ENCODE measurements at regions not wholly inside any gene's neighbourhood (a gene's known extent, or its start where the extent isn't known, plus 50 kb on each side); places are given as distances from the start of the nearest gene placed in this dataset.
"Not testable (repeated sequence)": the region's sequence is repeated elsewhere in the genome, so short reads cannot be mapped to it uniquely, and the experiment has no call there.

DNA sequence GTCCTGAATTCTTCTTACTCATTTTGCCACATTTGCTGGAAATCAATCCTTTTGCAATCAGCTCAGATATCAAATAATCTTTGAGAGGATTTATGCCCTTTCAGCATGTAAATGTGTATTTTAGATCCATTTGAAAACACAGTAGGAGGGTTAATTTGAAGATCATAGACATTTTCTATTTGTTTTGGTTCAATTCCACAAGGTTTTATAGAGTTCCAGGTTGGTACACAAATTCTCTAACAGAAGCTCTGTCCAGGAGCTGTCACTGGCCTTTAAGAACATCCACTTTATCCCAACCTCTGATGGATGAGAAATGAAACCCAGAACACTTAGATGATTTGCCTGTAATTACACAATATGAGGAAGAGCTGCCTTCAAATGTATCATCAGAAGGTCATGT lies 157.3 kb upstream of the CHAC2 start:
- no peak overlapping the region for H3K9ac ChIP-seq
- H3K27ac ChIP-seq = no peak overlapping the region
- H3K4me2 ChIP-seq = no peak overlapping the region
- no peaks in the 10 kb centered on the region for H3K27me3 ChIP-seq
- H3K4me1 ChIP-seq = no peaks in the 10 kb centered on the region
- H4K20me1 ChIP-seq = no peaks in the 10 kb centered on the region
- H3K4me3 ChIP-seq = no peak overlapping the region
- H3K9me3 ChIP-seq (replicated peaks in 1 of 11) = no peaks in the 10 kb centered on the region
- H3K36me3 ChIP-seq = no peaks in the 10 kb centered on the region
- TF ChIP-seq Cebpa-rat (IDR thresholded peaks at IDR 0.05) = no peak

DNA sequence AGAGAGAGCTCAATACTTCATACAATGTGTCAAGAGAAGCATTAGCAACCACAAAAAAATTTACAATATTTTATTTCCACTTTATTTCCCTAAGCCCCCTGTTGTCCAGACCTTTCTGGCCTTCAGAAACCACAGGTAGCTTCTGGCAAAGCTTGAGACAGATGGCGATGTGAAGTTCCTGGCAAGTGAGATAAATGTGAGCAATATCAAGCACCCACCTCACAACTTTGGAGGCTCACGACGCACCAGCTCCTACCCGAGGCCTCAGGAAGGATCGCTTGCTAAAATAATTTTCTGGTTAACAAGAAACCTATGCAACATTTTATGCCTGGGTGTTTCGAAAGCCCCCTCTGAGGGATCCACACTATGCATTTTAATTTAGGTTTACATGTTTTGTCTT lies 158.1 kb upstream of the CHAC2 start:
- H4K20me1 ChIP-seq = no peaks in the 10 kb centered on the region
- no peak overlapping the region for H3K4me3 ChIP-seq
- H3K27ac ChIP-seq = no peak overlapping the region
- no peaks in the 10 kb centered on the region for H3K9me3 ChIP-seq (replicated peaks in 1 of 11)
- no peak overlapping the region for H3K9ac ChIP-seq
- H3K27me3 ChIP-seq = no peaks in the 10 kb centered on the region
- no peaks in the 10 kb centered on the region for H3K4me1 ChIP-seq
- no peak overlapping the region for H3K4me2 ChIP-seq
- H3K36me3 ChIP-seq = no peaks in the 10 kb centered on the region
- TF ChIP-seq Cebpa-rat (IDR thresholded peaks at IDR 0.05) = no peak

DNA sequence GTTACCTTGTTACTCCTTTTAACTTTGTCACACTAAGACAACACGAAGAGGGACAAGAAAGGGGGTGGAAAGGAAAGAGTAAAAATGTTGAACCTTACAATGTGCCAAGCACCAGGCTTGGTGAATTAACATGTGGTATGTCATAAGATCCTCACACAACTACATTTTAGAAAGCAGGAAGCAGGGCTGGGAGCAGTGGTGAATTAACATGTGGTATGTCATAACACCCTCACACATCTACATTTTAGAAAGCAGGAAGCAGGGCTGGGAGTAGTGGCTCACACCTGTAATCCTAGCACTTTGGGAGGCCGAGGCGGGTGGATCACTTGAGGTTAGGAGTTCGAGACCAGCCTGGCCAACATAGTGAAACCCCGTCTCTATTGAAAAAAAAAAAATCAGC lies 159.3 kb upstream of the CHAC2 start:
- Histone ChIP-seq H3K4me1 (no peaks in the 10 kb centered on the region), H3K4me2 (no peak overlapping the region), H3K4me3 (no peak overlapping the region), H4K20me1 (no peaks in the 10 kb centered on the region), H3K27me3 (no peaks in the 10 kb centered on the region), H3K9ac (no peak overlapping the region), H3K36me3 (no peaks in the 10 kb centered on the region), H3K9me3 (replicated peaks in 1 of 11) (no peaks in the 10 kb centered on the region), H3K27ac (no peak overlapping the region)
- TF ChIP-seq Cebpa-rat (IDR thresholded peaks at IDR 0.05) = no peak

DNA sequence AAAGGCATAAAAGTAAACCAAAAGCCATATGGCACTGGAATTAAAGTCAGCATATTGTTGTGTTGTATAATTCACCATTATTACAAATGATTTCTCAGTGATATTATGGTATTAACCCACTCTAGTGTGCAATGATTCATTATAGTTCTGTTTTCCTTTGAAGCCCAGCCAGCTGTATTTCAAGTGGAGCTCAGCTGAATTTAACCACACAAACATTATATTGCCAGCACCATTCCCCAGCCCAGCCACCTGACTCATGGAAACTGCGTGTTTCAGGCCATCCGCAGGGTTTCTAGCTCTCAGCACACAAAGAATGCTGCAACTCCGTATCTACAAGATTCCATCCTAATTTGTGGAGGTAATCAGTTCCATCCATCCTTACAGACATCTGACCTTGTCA lies 166.8 kb upstream of the CHAC2 start:
- no peaks in the 10 kb centered on the region for H3K36me3 ChIP-seq
- H3K9ac ChIP-seq = no peak overlapping the region
- H3K4me1 ChIP-seq = no peaks in the 10 kb centered on the region
- no peak overlapping the region for H3K4me2 ChIP-seq
- no peaks in the 10 kb centered on the region for H4K20me1 ChIP-seq
- H3K9me3 ChIP-seq (replicated peaks in 1 of 11) = no peaks in the 10 kb centered on the region
- no peak overlapping the region for H3K4me3 ChIP-seq
- H3K27me3 ChIP-seq = no peaks in the 10 kb centered on the region
- no peak for TF ChIP-seq Cebpa-rat (IDR thresholded peaks at IDR 0.05)
- H3K27ac ChIP-seq = no peak overlapping the region

DNA sequence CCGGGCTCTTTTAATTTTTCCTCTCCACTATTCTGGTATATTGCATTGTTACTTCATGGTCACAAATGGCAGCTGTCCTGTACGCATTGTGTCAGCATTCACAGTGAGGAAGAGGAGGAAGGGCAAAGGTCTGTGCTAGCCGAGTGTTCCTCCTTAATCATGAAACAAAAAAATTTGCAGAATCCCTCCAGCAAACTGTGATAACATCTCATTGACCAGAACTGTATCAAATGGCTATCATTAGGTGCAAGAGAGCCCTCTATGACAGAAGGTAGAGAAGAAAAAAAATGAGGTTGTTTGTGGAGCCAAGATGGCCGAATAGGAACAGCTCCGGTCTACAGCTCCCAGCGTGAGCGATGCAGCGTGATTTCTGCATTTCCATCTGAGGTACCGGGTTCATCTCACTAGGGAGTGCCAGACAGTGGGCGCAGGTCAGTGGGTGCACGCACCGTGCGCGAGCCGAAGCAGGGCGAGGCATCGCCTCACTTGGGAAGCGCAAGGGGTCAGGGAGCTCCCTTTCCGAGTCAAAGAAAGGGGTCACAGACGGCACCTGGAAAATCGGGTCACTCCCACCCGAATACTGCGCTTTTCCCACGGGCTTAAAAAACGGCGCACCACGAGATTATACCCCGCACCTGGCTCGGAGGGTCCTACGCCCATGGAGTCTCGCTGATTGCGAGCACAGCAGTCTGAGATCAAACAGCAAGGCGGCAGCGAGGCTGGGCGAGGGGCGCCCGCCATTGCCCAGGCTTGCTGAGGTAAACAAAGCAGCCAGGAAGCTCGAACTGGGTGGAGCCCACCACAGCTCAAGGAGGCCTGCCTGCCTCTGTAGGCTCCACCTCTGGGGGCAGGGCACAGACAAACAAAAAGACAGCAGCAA lies 180.6 kb upstream of the CHAC2 start:
- H3K4me3 ChIP-seq; H3K9ac ChIP-seq; H3K27me3 ChIP-seq; H3K27ac ChIP-seq; H3K36me3 ChIP-seq; H3K4me2 ChIP-seq; H3K9me3 ChIP-seq (replicated peaks in 1 of 11); H4K20me1 ChIP-seq; H3K4me1 ChIP-seq: not testable (repeated sequence)

DNA sequence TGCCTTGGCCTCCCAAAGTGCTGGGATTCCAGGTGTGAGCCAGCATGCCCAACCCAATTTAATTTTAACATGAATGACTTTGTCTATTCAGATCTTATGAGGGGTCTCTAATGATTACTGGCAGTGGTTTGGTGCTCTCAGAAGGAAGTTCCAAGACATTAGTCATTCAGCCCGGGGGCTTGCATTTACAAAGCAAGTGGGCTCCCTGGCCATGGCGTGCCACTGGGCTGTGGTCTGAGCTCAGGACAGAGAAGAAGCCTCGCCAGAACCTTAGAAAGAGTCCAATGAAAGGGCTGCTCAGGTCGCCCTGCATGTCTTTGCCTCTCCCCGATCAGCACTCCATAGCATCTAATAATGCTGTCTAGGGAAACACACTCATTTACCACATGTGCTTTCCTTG lies 182.6 kb upstream of the CHAC2 start:
- H3K27me3 ChIP-seq = no peaks in the 10 kb centered on the region
- H3K4me2 ChIP-seq = no peak overlapping the region
- no peak for TF ChIP-seq Cebpa-rat (IDR thresholded peaks at IDR 0.05)
- H3K36me3 ChIP-seq = no peaks in the 10 kb centered on the region
- H4K20me1 ChIP-seq = no peaks in the 10 kb centered on the region
- no peak overlapping the region for H3K4me3 ChIP-seq
- H3K4me1 ChIP-seq = no peaks in the 10 kb centered on the region
- no peaks in the 10 kb centered on the region for H3K9me3 ChIP-seq (replicated peaks in 1 of 11)
- H3K9ac ChIP-seq = no peak overlapping the region
- no peak overlapping the region for H3K27ac ChIP-seq

DNA sequence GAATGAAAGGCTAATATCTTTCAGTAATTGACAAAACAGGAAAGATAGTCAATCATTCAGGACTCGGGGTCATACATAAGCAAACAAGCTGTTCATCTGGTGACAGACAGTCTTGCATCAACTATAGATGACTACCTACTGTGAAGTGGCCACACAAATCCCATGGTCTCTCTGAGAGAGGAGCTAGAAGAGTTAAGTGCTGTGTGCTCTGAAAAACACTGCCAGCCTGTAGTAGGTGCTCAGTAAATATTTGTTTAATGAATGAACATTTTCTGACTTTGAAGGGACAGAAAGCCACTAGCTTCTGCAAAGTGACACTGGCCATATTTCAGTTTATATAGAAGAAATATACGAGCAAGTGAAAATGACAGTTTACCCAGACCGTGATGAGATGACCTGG lies 184.0 kb upstream of the CHAC2 start:
- H4K20me1 ChIP-seq = no peaks in the 10 kb centered on the region
- H3K27me3 ChIP-seq = no peaks in the 10 kb centered on the region
- H3K4me3 ChIP-seq = no peak overlapping the region
- H3K4me1 ChIP-seq = no peaks in the 10 kb centered on the region
- no peak overlapping the region for H3K27ac ChIP-seq
- H3K4me2 ChIP-seq = no peak overlapping the region
- H3K9ac ChIP-seq = no peak overlapping the region
- TF ChIP-seq Cebpa-rat (IDR thresholded peaks at IDR 0.05) = no peak
- no peaks in the 10 kb centered on the region for H3K36me3 ChIP-seq
- no peaks in the 10 kb centered on the region for H3K9me3 ChIP-seq (replicated peaks in 1 of 11)

DNA sequence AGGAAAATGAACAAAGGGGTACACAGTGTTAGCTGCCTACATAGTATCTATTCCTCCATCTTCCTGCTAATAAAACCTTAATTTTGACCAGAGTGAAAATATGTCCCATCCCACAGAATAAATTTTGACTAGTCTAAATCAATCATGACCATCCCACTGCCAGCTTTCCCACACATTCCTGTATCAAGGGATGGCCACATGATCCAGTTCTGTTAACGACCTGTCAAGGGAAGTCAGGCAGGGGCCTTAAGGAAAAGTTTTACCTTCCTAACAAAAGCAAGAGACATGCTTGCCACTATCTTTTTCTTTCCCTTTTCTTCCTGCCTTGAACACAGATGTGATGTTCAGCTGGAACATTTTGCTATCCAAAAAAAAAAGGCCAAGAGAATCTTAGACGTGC lies 185.0 kb upstream of the CHAC2 start:
- Histone ChIP-seq H4K20me1 (no peaks in the 10 kb centered on the region), H3K27ac (no peak overlapping the region), H3K27me3 (no peaks in the 10 kb centered on the region), H3K4me3 (no peak overlapping the region), H3K4me1 (no peaks in the 10 kb centered on the region), H3K9me3 (replicated peaks in 1 of 11) (no peaks in the 10 kb centered on the region), H3K36me3 (no peaks in the 10 kb centered on the region), H3K9ac (no peak overlapping the region), H3K4me2 (no peak overlapping the region)
- TF ChIP-seq Cebpa-rat (IDR thresholded peaks at IDR 0.05) = no peak

DNA sequence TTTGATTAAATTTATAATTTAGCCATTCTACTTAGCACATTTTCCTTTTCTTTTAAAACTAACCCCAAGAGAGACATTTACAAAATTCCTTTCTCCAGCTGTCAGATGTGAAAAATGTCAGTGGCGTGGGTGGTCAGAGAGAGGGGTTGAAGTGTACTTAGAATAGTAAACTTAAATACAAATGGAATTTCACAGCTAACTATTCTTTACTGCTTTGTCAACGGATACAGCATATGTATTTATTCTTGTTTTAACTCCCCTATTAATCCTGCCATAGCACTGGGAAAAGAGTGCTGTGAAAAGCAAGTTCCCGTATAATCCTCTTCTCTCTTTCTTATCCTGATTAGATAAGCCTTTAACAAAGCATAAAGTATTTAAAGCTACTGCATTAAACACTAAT lies 191.4 kb upstream of the CHAC2 start:
- no peak overlapping the region for H3K4me2 ChIP-seq
- no peak overlapping the region for H3K4me3 ChIP-seq
- H3K27ac ChIP-seq = no peak overlapping the region
- no peaks in the 10 kb centered on the region for H3K27me3 ChIP-seq
- H3K9me3 ChIP-seq (replicated peaks in 1 of 11) = no peaks in the 10 kb centered on the region
- H3K9ac ChIP-seq = no peak overlapping the region
- H3K36me3 ChIP-seq = no peaks in the 10 kb centered on the region
- H3K4me1 ChIP-seq = no peaks in the 10 kb centered on the region
- no peak for TF ChIP-seq Cebpa-rat (IDR thresholded peaks at IDR 0.05)
- no peaks in the 10 kb centered on the region for H4K20me1 ChIP-seq

DNA sequence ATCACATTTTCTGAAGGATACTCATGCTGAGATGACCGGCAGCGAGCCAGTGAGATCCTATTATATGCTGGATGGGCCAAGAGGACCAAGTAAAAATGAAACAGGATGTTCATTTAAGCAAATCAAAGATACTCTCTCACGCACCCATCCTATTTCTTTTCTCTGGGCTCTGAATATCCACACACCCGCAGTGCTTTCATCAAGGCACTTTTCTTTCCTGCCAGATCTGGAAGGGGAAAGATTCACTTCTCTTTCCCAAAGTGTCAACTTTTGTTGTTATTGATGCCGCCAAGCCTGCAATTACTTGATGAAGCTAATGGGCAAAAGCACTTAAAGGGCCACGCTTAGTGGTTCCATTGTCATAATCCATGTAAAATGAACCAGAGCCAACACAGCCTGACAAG lies 191.9 kb upstream of the CHAC2 start:
- Histone ChIP-seq H3K9ac (no peak overlapping the region), H3K36me3 (no peaks in the 10 kb centered on the region), H3K27me3 (no peaks in the 10 kb centered on the region), H3K27ac (no peak overlapping the region), H3K4me3 (no peak overlapping the region), H4K20me1 (no peaks in the 10 kb centered on the region), H3K4me1 (no peaks in the 10 kb centered on the region), H3K9me3 (replicated peaks in 1 of 11) (no peaks in the 10 kb centered on the region), H3K4me2 (no peak overlapping the region)
- TF ChIP-seq Cebpa-rat (IDR thresholded peaks at IDR 0.05) = no peak
